ENCODE measurements at regions not wholly inside any gene's neighbourhood (a gene's known extent, or its start where the extent isn't known, plus 50 kb on each side); places are given as distances from the start of the nearest gene placed in this dataset.

- TF ChIP-seq ZFX (IDR thresholded peaks at IDR 0.05) (no peak), POLR2AphosphoS5 (IDR thresholded peaks at IDR 0.05; ENCODE audit: low read depth, low read length) (no peak), SP1 (IDR thresholded peaks at IDR 0.05; ENCODE audit: low read depth) (no peak), POLR2A (IDR thresholded peaks at IDR 0.05; ENCODE audit: borderline replicate concordance, extremely low read depth, insufficient read depth, insufficient read length) (no peak), CTCF (IDR thresholded peaks at IDR 0.05 in 2 of 3, conservative IDR thresholded peaks at IDR 0.05 in 1 of 3; ENCODE audit: borderline replicate concordance in 1 of 3, insufficient read depth in 1 of 3, low read depth in 2 of 3, low read length in 2 of 3) (no peak), YY1 (IDR thresholded peaks at IDR 0.05; ENCODE audit: extremely low read depth, insufficient replicate concordance, low read depth, low read length) (no peak), SRF (IDR thresholded peaks at IDR 0.05; ENCODE audit: low read depth) (no peak), EZH2 (IDR thresholded peaks at IDR 0.05) (no peak), REST (IDR thresholded peaks at IDR 0.05; ENCODE audit: low read depth) (no peak), EGR1 (IDR thresholded peaks at IDR 0.05; ENCODE audit: low read depth) (no peak), RAD21 (IDR thresholded peaks at IDR 0.05; ENCODE audit: low read depth) (no peak)
These were observed 159.5 kb upstream of the NDUFV2 start for GRCh38 chr18:8942909-8943545.

Data from HCT116 (cell line).